ENCODE measurements at regions not wholly inside any gene's neighbourhood (a gene's known extent, or its start where the extent isn't known, plus 50 kb on each side); places are given as distances from the start of the nearest gene placed in this dataset.

- DNase-seq = no peak
Observed at GRCh38 chr13:103795892-103796478, 729.8 kb upstream of the SLC10A2 start.

- no peak for DNase-seq
Observed at GRCh38 chr13:103794526-103794925, 728.3 kb upstream of the SLC10A2 start.

- no peak for DNase-seq
Observed at GRCh38 chr13:103788061-103788652, 721.9 kb upstream of the SLC10A2 start.

- no peak for DNase-seq
Observed at GRCh38 chr13:103772576-103772975, 706.4 kb upstream of the SLC10A2 start.

- no peak for DNase-seq
Observed at GRCh38 chr13:103762523-103762922, 696.3 kb upstream of the SLC10A2 start.

- DNase-seq = no peak
Observed at GRCh38 chr13:103759361-103759760, 693.1 kb upstream of the SLC10A2 start.

- DNase-seq = no peak
Observed at GRCh38 chr13:103758222-103758621, 692.0 kb upstream of the SLC10A2 start.

GRCh38 chr13:103757361-103757760, 691.1 kb upstream of the SLC10A2 start:
- DNase-seq = no peak

GRCh38 chr13:103754783-103755182, 688.6 kb upstream of the SLC10A2 start:
- DNase-seq = no peak

GRCh38 chr13:103734837-103735236, 668.6 kb upstream of the SLC10A2 start:
- no peak for DNase-seq

GRCh38 chr13:103731959-103732358, 665.7 kb upstream of the SLC10A2 start:
- no peak for DNase-seq

- DNase-seq = no peak
Observed at GRCh38 chr13:103730407-103730806, 664.2 kb upstream of the SLC10A2 start.

- no peak for DNase-seq
Observed at GRCh38 chr13:103726808-103727207, 660.6 kb upstream of the SLC10A2 start.

- no peak for DNase-seq
Observed at GRCh38 chr13:103716718-103717117, 650.5 kb upstream of the SLC10A2 start.

GRCh38 chr13:103715335-103715734, 649.1 kb upstream of the SLC10A2 start:
- no peak for DNase-seq

GRCh38 chr13:103703246-103703645, 637.0 kb upstream of the SLC10A2 start:
- DNase-seq = no peak

- DNase-seq = no peak
Observed at GRCh38 chr13:103698000-103698399, 631.8 kb upstream of the SLC10A2 start.

GRCh38 chr13:103695320-103695719, 629.1 kb upstream of the SLC10A2 start:
- DNase-seq = no peak

- no peak for DNase-seq
Observed at GRCh38 chr13:103694471-103694870, 628.3 kb upstream of the SLC10A2 start.

GRCh38 chr13:103694033-103694432, 627.8 kb upstream of the SLC10A2 start:
- no peak for DNase-seq

GRCh38 chr13:103692442-103692841, 626.2 kb upstream of the SLC10A2 start:
- DNase-seq = no peak

- no peak for DNase-seq
Observed at GRCh38 chr13:103676329-103676728, 610.1 kb upstream of the SLC10A2 start.

- no peak for DNase-seq
Observed at GRCh38 chr13:103671547-103671946, 605.3 kb upstream of the SLC10A2 start.

GRCh38 chr13:103663996-103664395, 597.8 kb upstream of the SLC10A2 start:
- DNase-seq = no peak

- DNase-seq = no peak
Observed at GRCh38 chr13:103656311-103656710, 590.1 kb upstream of the SLC10A2 start.
